GM12891 (cell line): ENCODE measurements at regions not wholly inside any gene's neighbourhood (a gene's known extent, or its start where the extent isn't known, plus 50 kb on each side); places are given as distances from the start of the nearest gene placed in this dataset.
A peak's percentile ranks its signal among the peaks of the same experiment; 100 is the strongest.

Experiments used
- DNase-seq: peaks from one replicate; pipeline ENCODE4 v3.0.0; 2011; ENCODE audit warnings: low spot score; ENCODE audit not compliant: insufficient read length
- FAIRE-seq: peaks from 2 replicates; lab custom pipeline; 2011; peaks lifted over from hg19 to GRCh38; lab: Jason Lieb, UNC
- PAX5 ChIP-seq: IDR thresholded peaks from 2 replicates; pipeline ENCODE4 v1.6.1; 2011; ENCODE audit warnings: low read length, moderate library complexity, mild to moderate bottlenecking; ENCODE audit not compliant: insufficient read depth, severe bottlenecking
- POLR2A ChIP-seq: IDR thresholded peaks from 2 replicates; pipeline ENCODE4 v1.6.1; 2011; ENCODE audit warnings: low read depth, low read length, control low read depth
- POLR2AphosphoS5 ChIP-seq: IDR thresholded peaks from 2 replicates; pipeline ENCODE4 v1.6.1; 2011; ENCODE audit warnings: low read depth, low read length, control low read depth
- POU2F2 ChIP-seq: IDR thresholded peaks from 2 replicates; pipeline ENCODE4 v1.6.1; 2011; ENCODE audit warnings: low read depth, mild to moderate bottlenecking, control low read depth, low read length, moderate library complexity
- SPI1 ChIP-seq: IDR thresholded peaks from 2 replicates; pipeline ENCODE4 v1.6.1; 2011; ENCODE audit warnings: low read depth, low read length, control low read depth
- TAF1 ChIP-seq: IDR thresholded peaks from 2 replicates; pipeline ENCODE4 v1.6.1; 2011; ENCODE audit warnings: low read depth, low read length, control low read depth

GRCh38 chr3:117017135-117017894, 307.7 kb downstream of the TUSC7 start:
- TF ChIP-seq PAX5 (no peak), POLR2AphosphoS5 (no peak)
- FAIRE-seq (no peak), DNase-seq (no peak)

GRCh38 chr3:117018655-117019054, 309.1 kb downstream of the TUSC7 start:
- no peak for FAIRE-seq
- DNase-seq, result no peak
- TF ChIP-seq POLR2A (no peak), SPI1 (no peak), POU2F2 (no peak), TAF1 (no peak), PAX5 (no peak), POLR2AphosphoS5 (no peak)

- FAIRE-seq, result peak; percentile 87
- 0 out of 2 replicates have a peak, but pooled peaks have one; percentile 24 for TF ChIP-seq POU2F2
- TF ChIP-seq POLR2A, result no peak
- peak; percentile 8 for DNase-seq
These were observed 309.6 kb downstream of the TUSC7 start for GRCh38 chr3:117019082-117019713.

GRCh38 chr3:117026401-117026800, 316.8 kb downstream of the TUSC7 start:
- DNase-seq (no peak), FAIRE-seq (no peak)
- TF ChIP-seq POLR2AphosphoS5 (no peak), SPI1 (no peak), POLR2A (no peak), PAX5 (no peak), POU2F2 (no peak), TAF1 (no peak)

GRCh38 chr3:117035745-117036144, 326.2 kb downstream of the TUSC7 start:
- TF ChIP-seq SPI1 (no peak), PAX5 (no peak), TAF1 (no peak), POLR2AphosphoS5 (no peak), POU2F2 (no peak), POLR2A (no peak)
- no peak for DNase-seq

GRCh38 chr3:117036259-117036799, 326.8 kb downstream of the TUSC7 start:
- no peak for DNase-seq
- no peak for TF ChIP-seq TAF1
- no peak for TF ChIP-seq PAX5
- no peak for TF ChIP-seq POU2F2
- no peak for TF ChIP-seq POLR2A
- no peak for TF ChIP-seq SPI1
- TF ChIP-seq POLR2AphosphoS5, result no peak
- no peak for FAIRE-seq

More at GRCh38 chr3:117035745-117036144, 326.2 kb downstream of the TUSC7 start:
- FAIRE-seq, result no peak

- FAIRE-seq (no peak), DNase-seq (no peak)
- TF ChIP-seq PAX5 (no peak), SPI1 (no peak), TAF1 (no peak), POLR2AphosphoS5 (no peak), POLR2A (no peak), POU2F2 (no peak)
These were observed 335.6 kb downstream of the TUSC7 start for GRCh38 chr3:117045143-117045542.

GRCh38 chr3:117047951-117048705, 338.5 kb downstream of the TUSC7 start:
- TF ChIP-seq TAF1 (no peak), POLR2A (no peak), POLR2AphosphoS5 (no peak), SPI1 (no peak), PAX5 (no peak), POU2F2 (no peak)
- FAIRE-seq, result no peak
- no peak for DNase-seq

- no peak for FAIRE-seq
These were observed 342.8 kb downstream of the TUSC7 start for GRCh38 chr3:117052395-117052794.

More at GRCh38 chr3:117052395-117052794, 342.8 kb downstream of the TUSC7 start:
- no peak for TF ChIP-seq PAX5
- no peak for TF ChIP-seq POU2F2
- no peak for TF ChIP-seq SPI1
- no peak for TF ChIP-seq TAF1
- no peak for TF ChIP-seq POLR2A
- TF ChIP-seq POLR2AphosphoS5, result no peak
- no peak for DNase-seq
